K562 (cell line): ENCODE measurements at regions not wholly inside any gene's neighbourhood (a gene's known extent, or its start where the extent isn't known, plus 50 kb on each side); places are given as distances from the start of the nearest gene placed in this dataset.

Experiments used
- PHF20 ChIP-seq: fragments of 450-650 bp; IDR thresholded peaks from 2 replicates; pipeline ENCODE4 v1.6.1; 2018; ENCODE audit not compliant: partially characterized antibody
- POLR2A ChIP-seq: fragments of 450-650 bp; conservative IDR thresholded peaks from 2 replicates; pipeline ENCODE4 v1.6.1; 2016
- ZNF274 ChIP-seq: IDR thresholded peaks from 2 replicates; pipeline ENCODE4 v1.6.1; 2011; ENCODE audit warnings: low read depth, mild to moderate bottlenecking, low read length, moderate library complexity, borderline replicate concordance
- TF ChIP-seq, protein P1 (sequence below): fragments of 200-800 bp; sonication (Bioruptor generic); IDR thresholded peaks from 2 replicates; pipeline ENCODE4 v1.6.1; 2016; ENCODE audit warnings: missing genetic modification characterization, missing compliant biosample characterization
- TF ChIP-seq, protein P2 (sequence below): sonication (generic); formaldehyde crosslinking; IDR thresholded peaks from 2 replicates; pipeline ENCODE4 v1.8.0; 2022; ENCODE audit warnings: mild to moderate bottlenecking, missing genetic modification reagents
- TF ChIP-seq, protein P3 (sequence below), 3 experiments: IDR thresholded peaks in 2 of 3; conservative IDR thresholded peaks in 1 of 3; 2 replicates each; pipeline ENCODE4 v1.5.1; 2011 to 2012; ENCODE audit warnings: low read length in 3 of 3, mild to moderate bottlenecking in 3 of 3, control low read depth in 2 of 3, improper control_type of control experiment in 1 of 3, inconsistent platforms in 1 of 3, low read depth in 1 of 3, mixed read lengths in 1 of 3, moderate library complexity in 1 of 3; ENCODE audit not compliant: insufficient read depth in 2 of 3

DNA sequence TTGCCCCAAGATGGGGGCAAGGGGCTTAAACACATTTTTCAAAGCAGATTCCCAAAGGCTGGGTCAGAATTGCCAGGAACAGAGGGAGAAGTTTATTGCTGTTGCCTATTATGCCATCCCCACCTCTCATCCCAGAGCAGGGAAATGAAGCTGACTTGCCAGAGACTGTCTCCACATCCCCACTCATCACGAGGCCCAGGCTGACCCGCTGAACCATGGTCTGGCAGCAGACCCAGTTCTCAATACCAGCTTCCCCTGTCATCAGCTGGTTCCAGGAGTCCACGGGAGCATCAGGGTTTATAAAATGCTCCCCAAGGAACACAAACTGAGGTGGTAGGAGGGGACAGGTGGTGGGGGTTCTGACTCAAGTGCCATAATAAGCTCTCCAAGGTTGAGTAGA is 605.9 kb downstream of the NPHP4 start:
- TF ChIP-seq, protein P1, sequence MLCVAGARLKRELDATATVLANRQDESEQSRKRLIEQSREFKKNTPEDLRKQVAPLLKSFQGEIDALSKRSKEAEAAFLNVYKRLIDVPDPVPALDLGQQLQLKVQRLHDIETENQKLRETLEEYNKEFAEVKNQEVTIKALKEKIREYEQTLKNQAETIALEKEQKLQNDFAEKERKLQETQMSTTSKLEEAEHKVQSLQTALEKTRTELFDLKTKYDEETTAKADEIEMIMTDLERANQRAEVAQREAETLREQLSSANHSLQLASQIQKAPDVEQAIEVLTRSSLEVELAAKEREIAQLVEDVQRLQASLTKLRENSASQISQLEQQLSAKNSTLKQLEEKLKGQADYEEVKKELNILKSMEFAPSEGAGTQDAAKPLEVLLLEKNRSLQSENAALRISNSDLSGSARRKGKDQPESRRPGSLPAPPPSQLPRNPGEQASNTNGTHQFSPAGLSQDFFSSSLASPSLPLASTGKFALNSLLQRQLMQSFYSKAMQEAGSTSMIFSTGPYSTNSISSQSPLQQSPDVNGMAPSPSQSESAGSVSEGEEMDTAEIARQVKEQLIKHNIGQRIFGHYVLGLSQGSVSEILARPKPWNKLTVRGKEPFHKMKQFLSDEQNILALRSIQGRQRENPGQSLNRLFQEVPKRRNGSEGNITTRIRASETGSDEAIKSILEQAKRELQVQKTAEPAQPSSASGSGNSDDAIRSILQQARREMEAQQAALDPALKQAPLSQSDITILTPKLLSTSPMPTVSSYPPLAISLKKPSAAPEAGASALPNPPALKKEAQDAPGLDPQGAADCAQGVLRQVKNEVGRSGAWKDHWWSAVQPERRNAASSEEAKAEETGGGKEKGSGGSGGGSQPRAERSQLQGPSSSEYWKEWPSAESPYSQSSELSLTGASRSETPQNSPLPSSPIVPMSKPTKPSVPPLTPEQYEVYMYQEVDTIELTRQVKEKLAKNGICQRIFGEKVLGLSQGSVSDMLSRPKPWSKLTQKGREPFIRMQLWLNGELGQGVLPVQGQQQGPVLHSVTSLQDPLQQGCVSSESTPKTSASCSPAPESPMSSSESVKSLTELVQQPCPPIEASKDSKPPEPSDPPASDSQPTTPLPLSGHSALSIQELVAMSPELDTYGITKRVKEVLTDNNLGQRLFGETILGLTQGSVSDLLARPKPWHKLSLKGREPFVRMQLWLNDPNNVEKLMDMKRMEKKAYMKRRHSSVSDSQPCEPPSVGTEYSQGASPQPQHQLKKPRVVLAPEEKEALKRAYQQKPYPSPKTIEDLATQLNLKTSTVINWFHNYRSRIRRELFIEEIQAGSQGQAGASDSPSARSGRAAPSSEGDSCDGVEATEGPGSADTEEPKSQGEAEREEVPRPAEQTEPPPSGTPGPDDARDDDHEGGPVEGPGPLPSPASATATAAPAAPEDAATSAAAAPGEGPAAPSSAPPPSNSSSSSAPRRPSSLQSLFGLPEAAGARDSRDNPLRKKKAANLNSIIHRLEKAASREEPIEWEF (CRISPR knock-in tag): no peak
- TF ChIP-seq, protein P2, sequence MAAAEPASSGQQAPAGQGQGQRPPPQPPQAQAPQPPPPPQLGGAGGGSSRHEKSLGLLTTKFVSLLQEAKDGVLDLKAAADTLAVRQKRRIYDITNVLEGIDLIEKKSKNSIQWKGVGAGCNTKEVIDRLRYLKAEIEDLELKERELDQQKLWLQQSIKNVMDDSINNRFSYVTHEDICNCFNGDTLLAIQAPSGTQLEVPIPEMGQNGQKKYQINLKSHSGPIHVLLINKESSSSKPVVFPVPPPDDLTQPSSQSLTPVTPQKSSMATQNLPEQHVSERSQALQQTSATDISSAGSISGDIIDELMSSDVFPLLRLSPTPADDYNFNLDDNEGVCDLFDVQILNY (CRISPR knock-in tag): no peak
- no peak for TF ChIP-seq PHF20
- TF ChIP-seq POLR2A: no peak
- TF ChIP-seq, protein P3, sequence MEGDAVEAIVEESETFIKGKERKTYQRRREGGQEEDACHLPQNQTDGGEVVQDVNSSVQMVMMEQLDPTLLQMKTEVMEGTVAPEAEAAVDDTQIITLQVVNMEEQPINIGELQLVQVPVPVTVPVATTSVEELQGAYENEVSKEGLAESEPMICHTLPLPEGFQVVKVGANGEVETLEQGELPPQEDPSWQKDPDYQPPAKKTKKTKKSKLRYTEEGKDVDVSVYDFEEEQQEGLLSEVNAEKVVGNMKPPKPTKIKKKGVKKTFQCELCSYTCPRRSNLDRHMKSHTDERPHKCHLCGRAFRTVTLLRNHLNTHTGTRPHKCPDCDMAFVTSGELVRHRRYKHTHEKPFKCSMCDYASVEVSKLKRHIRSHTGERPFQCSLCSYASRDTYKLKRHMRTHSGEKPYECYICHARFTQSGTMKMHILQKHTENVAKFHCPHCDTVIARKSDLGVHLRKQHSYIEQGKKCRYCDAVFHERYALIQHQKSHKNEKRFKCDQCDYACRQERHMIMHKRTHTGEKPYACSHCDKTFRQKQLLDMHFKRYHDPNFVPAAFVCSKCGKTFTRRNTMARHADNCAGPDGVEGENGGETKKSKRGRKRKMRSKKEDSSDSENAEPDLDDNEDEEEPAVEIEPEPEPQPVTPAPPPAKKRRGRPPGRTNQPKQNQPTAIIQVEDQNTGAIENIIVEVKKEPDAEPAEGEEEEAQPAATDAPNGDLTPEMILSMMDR (IDR thresholded peaks at IDR 0.05 in 2 of 3, conservative IDR thresholded peaks at IDR 0.05 in 1 of 3; ENCODE audit: insufficient read depth in 2 of 3, low read depth in 1 of 3, low read length in 3 of 3): no peak
- no peak for TF ChIP-seq ZNF274
